Stimulated activated CD8-positive, alpha-beta memory T cell treated with anti-CD3 and anti-CD28 coated beads, Interleukin-12 subunit alpha, Interleukin-12 subunit beta, amount 100 ng/mL, for 24 hours (primary cell): ENCODE measurements at regions not wholly inside any gene's neighbourhood (a gene's known extent, or its start where the extent isn't known, plus 50 kb on each side); places are given as distances from the start of the nearest gene placed in this dataset.

ENCODE experiments used
- DNase-seq: peaks from one replicate; pipeline ENCODE4 v3.0.0-alpha.2; 2020; ENCODE audit errors: extremely low read depth

GRCh38 chr6:30396833-30397479 lies 52.0 kb downstream of the RPP21 start:
- DNase-seq = peak; percentile 63

GRCh38 chr6:30397697-30398096 lies 52.7 kb downstream of the RPP21 start:
- DNase-seq = no peak

GRCh38 chr6:30399390-30400058 lies 54.6 kb downstream of the RPP21 start:
- DNase-seq = no peak

- DNase-seq = no peak
These were observed 61.0 kb downstream of the RPP21 start for GRCh38 chr6:30405934-30406333.

- DNase-seq = no peak
These were observed 64.2 kb downstream of the RPP21 start for GRCh38 chr6:30409184-30409583.

GRCh38 chr6:30411515-30412207 lies 66.7 kb downstream of the RPP21 start:
- DNase-seq = peak; percentile 24

- no peak for DNase-seq
These were observed 70.9 kb upstream of the HLA-E start for GRCh38 chr6:30418448-30418847.

GRCh38 chr6:30424549-30424948 lies 64.8 kb upstream of the HLA-E start:
- DNase-seq = no peak
